ENCODE measurements at regions not wholly inside any gene's neighbourhood (a gene's known extent, or its start where the extent isn't known, plus 50 kb on each side); places are given as distances from the start of the nearest gene placed in this dataset.

DNA sequence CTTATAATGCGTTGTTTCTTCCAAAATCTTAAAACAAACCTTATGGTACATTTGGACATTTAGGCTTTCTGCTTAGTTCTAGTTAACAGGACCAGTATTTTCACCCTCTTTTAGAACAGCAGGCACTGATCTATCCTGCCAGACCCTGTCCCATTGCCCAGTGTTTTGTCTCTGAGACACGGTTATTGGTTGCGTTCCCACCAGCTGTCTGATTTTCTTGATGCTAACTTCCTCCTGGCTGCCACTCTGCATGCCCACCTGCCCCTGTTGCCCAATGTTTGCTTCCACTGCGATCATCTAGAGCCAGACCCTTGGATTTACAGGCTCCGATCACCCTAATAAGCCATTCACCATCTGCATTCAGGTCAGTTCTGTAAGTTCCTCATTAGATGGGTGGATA is 506.0 kb upstream of the CDH6 start:
- ATAC-seq (replicated peaks in 6 of 8) = no peak
- H3K27ac ChIP-seq = no peak overlapping the region
- H3K4me1 ChIP-seq (replicated peaks in 1 of 2) = no peaks in the 10 kb centered on the region
- in situ Hi-C loops (cut with MboI; ENCODE audit: low pct_unique_long_range_greater_than_20kb in 2 of 9, low sequenced_read_pairs in 9 of 9, unreplicated experiment in 9 of 9) = no loop called here
- no peak overlapping the region for H3K4me3 ChIP-seq
- 0 to 100% (median 85%) methylated on average over 1 to 5 of the region's 5 CpGs; no CpG with 5 or more reads in 1 of the 10 experiments for WGBS, 10 experiments

GRCh38 chr5:30686530-30686929 is 507.0 kb upstream of the CDH6 start:
- H3K4me3 ChIP-seq = no peak overlapping the region
- H3K4me1 ChIP-seq (replicated peaks in 1 of 2) = no peaks in the 10 kb centered on the region
- peak in 1 of 8 experiments; percentile 52 for ATAC-seq (replicated peaks in 6 of 8)
- in situ Hi-C loops (cut with MboI; ENCODE audit: low pct_unique_long_range_greater_than_20kb in 2 of 9, low sequenced_read_pairs in 9 of 9, unreplicated experiment in 9 of 9) = no loop called here
- 0 to 86% (median 73%) methylated on average over 1 to 2 of the region's 2 CpGs; no CpG with 5 or more reads in 1 of the 10 experiments for WGBS, 10 experiments
- H3K27ac ChIP-seq = no peak overlapping the region

GRCh38 chr5:30676223-30676840 is 517.2 kb upstream of the CDH6 start:
- ATAC-seq (replicated peaks in 6 of 8) = no peak
- Histone ChIP-seq H3K4me3 (no peak overlapping the region), H3K4me1 (replicated peaks in 1 of 2) (no peaks in the 10 kb centered on the region), H3K27ac (no peak overlapping the region)
- WGBS, 10 experiments = 0 to 73% (median 37%) methylated on average over 1 of the region's 1 CpG; no CpG with 5 or more reads in 2 of the 10 experiments
- in situ Hi-C loops (cut with MboI; ENCODE audit: low pct_unique_long_range_greater_than_20kb in 2 of 9, low sequenced_read_pairs in 9 of 9, unreplicated experiment in 9 of 9) = no loop called here

GRCh38 chr5:30667293-30667692 is 526.2 kb upstream of the CDH6 start:
- peaks cover 8 to 17% of the 10 kb centered on the region in 2 donors for H3K4me1 ChIP-seq (replicated peaks in 1 of 2)
- no peak for ATAC-seq (replicated peaks in 6 of 8)
- WGBS, 10 experiments = 0 to 100% (median 33%) methylated on average over 1 of the region's 1 CpG; no CpG with 5 or more reads in 1 of the 10 experiments
- in situ Hi-C loops (cut with MboI; ENCODE audit: low pct_unique_long_range_greater_than_20kb in 2 of 9, low sequenced_read_pairs in 9 of 9, unreplicated experiment in 9 of 9) = no loop called here
- H3K27ac ChIP-seq = no peak overlapping the region
- no peak overlapping the region for H3K4me3 ChIP-seq

DNA sequence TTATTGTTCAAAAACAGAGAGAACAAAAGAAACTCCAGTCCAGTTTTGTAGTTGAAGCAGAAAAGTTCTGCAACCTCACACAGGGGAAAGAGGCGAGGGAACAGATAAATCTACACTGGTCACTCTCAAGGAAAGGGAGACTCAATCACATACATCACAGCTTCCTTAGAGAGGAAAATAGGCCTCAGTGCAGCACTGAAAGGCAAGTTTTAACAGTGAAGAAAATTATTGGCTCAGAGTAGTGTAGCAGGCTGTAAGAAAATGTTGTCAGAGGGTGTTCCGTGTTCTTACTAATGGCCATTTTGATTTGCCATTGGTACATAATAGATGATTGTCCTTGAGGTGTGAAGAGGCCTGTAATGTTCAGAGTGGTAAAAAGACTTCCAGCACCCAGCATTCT is 530.0 kb upstream of the CDH6 start:
- no peak overlapping the region for H3K4me3 ChIP-seq
- H3K4me1 ChIP-seq (replicated peaks in 1 of 2) = peaks cover 8 to 17% of the 10 kb centered on the region in 2 donors
- in situ Hi-C loops (cut with MboI; ENCODE audit: low pct_unique_long_range_greater_than_20kb in 2 of 9, low sequenced_read_pairs in 9 of 9, unreplicated experiment in 9 of 9) = no loop called here
- 7 to 83% (median 58%) methylated on average over 1 to 2 of the region's 2 CpGs; no CpG with 5 or more reads in 3 of the 10 experiments for WGBS, 10 experiments
- no peak overlapping the region for H3K27ac ChIP-seq
- peak in 5 of 8 experiments; percentile 44 to 78 (median 69) for ATAC-seq (replicated peaks in 6 of 8)

DNA sequence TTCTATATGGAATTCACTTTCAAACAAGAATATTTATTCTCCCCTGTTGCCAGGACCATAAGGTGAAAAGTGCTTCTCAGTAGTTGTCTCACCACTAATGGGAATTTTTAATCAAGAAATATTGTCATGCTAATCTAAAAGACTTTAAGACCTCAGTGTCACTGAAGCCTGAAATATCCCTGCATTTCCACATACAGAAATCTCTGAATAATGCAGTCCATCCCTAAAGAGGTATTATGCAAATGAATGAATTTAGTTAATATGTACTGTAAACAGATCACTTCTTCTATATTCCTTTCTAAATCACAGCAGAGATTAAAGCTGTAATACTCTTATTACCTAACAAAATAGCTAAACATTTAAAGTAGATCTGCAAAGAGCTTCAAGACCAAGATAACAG is 531.1 kb upstream of the CDH6 start:
- H3K27ac ChIP-seq = no peak overlapping the region
- in situ Hi-C loops (cut with MboI; ENCODE audit: low pct_unique_long_range_greater_than_20kb in 2 of 9, low sequenced_read_pairs in 9 of 9, unreplicated experiment in 9 of 9) = no loop called here
- H3K4me3 ChIP-seq = no peak overlapping the region
- ATAC-seq (replicated peaks in 6 of 8) = peak in 2 of 8 experiments; percentile 19 to 93
- H3K4me1 ChIP-seq (replicated peaks in 1 of 2) = peaks cover 8 to 17% of the 10 kb centered on the region in 2 donors

DNA sequence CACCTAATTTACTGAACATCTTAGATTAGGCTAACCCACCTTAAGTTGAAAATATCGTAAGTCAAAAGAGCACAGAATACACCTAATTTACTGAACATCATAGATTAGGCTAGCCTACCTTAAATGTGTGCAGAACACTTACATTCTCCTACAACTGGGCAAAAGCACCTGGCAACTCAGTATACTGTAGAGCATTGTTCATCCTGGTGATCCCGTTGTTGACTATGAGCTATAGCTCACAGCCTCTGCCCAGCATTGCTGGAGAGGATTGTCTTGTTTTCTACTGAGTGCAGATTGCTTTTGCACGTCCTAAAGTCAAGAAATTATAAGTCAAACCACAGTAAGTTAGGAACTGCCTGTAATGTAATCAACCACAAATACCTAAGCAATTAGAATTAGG is 531.8 kb upstream of the CDH6 start:
- WGBS, 10 experiments = 0 to 100% (median 42%) methylated on average over 1 to 3 of the region's 3 CpGs; no CpG with 5 or more reads in 1 of the 10 experiments
- peak in 2 of 8 experiments; percentile 50 to 89 for ATAC-seq (replicated peaks in 6 of 8)
- Histone ChIP-seq H3K27ac (no peak overlapping the region), H3K4me3 (no peak overlapping the region), H3K4me1 (replicated peaks in 1 of 2) (peaks cover 8 to 17% of the 10 kb centered on the region in 2 donors)
- in situ Hi-C loops (cut with MboI; ENCODE audit: low pct_unique_long_range_greater_than_20kb in 2 of 9, low sequenced_read_pairs in 9 of 9, unreplicated experiment in 9 of 9) = no loop called here

GRCh38 chr5:30659417-30659816 is 534.1 kb upstream of the CDH6 start:
- in situ Hi-C loops (cut with MboI; ENCODE audit: low pct_unique_long_range_greater_than_20kb in 2 of 9, low sequenced_read_pairs in 9 of 9, unreplicated experiment in 9 of 9) = no loop called here
- WGBS, 10 experiments = 0 to 100% (median 83%) methylated on average over 1 to 2 of the region's 2 CpGs; no CpG with 5 or more reads in 1 of the 10 experiments
- no peak for ATAC-seq (replicated peaks in 6 of 8)
- H3K27ac ChIP-seq = no peak overlapping the region
- H3K4me3 ChIP-seq = no peak overlapping the region
- H3K4me1 ChIP-seq (replicated peaks in 1 of 2) = peaks cover 8 to 17% of the 10 kb centered on the region in 2 donors

- in situ Hi-C loops (cut with MboI; ENCODE audit: low pct_unique_long_range_greater_than_20kb in 2 of 9, low sequenced_read_pairs in 9 of 9, unreplicated experiment in 9 of 9) = no loop called here
- H3K27ac ChIP-seq = no peak overlapping the region
- no peaks in the 10 kb centered on the region for H3K4me1 ChIP-seq (replicated peaks in 1 of 2)
- H3K4me3 ChIP-seq = no peak overlapping the region
- ATAC-seq (replicated peaks in 6 of 8) = no peak
Measured at GRCh38 chr5:30650311-30650710, 543.2 kb upstream of the CDH6 start.

DNA sequence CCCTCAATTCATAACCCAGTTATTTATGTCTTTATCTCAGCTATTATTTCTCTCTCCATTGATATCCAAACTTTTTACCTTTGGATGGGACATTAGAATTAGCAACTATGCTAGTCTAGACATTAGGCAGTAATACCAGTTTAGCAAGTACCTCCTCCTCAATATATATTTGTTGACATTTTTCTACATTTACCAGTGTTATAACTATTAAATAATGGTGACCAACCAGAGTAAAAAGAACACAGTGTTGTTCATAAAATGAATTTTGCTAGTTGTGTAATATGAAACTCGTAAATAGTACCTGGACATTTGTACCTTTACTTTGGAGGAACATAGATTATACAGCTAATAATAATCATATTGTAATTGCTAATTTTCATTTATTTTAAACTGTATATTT is 554.6 kb upstream of the CDH6 start:
- in situ Hi-C loops (cut with MboI; ENCODE audit: low pct_unique_long_range_greater_than_20kb in 2 of 9, low sequenced_read_pairs in 9 of 9, unreplicated experiment in 9 of 9) = no loop called here

DNA sequence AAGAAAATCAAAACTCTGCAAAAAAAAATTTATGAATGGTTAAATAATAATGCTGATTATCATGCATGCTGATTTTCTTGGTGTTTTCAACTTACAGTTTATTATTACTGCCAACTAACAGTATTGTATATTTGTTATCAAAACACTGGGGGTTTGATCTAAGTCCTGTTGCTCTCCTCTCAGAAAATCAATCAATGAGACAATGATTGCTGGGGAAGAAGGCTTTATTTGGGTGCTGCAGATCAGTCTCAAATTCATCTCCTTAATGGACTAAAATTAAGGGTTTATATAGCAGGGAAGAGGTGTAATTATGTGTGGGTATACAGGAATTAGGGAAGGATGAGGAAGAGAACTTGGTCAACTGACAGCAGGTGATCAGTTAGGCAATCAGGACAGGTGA is 565.5 kb upstream of the CDH6 start:
- ATAC-seq (replicated peaks in 6 of 8) = no peak
- Histone ChIP-seq H3K27ac (no peak overlapping the region), H3K4me3 (no peak overlapping the region), H3K4me1 (replicated peaks in 1 of 2) (no peaks in the 10 kb centered on the region)
- in situ Hi-C loops (cut with MboI; ENCODE audit: low pct_unique_long_range_greater_than_20kb in 2 of 9, low sequenced_read_pairs in 9 of 9, unreplicated experiment in 9 of 9) = no loop called here

More for the DNA sequence above, 554.6 kb upstream of the CDH6 start:
- no peak for ATAC-seq (replicated peaks in 6 of 8)
- H3K4me3 ChIP-seq = no peak overlapping the region
- H3K27ac ChIP-seq = no peak overlapping the region
- WGBS, 10 experiments = 0 to 100% (median 77%) methylated on average over 1 of the region's 1 CpG; no CpG with 5 or more reads in 1 of the 10 experiments
- no peaks in the 10 kb centered on the region for H3K4me1 ChIP-seq (replicated peaks in 1 of 2)

DNA sequence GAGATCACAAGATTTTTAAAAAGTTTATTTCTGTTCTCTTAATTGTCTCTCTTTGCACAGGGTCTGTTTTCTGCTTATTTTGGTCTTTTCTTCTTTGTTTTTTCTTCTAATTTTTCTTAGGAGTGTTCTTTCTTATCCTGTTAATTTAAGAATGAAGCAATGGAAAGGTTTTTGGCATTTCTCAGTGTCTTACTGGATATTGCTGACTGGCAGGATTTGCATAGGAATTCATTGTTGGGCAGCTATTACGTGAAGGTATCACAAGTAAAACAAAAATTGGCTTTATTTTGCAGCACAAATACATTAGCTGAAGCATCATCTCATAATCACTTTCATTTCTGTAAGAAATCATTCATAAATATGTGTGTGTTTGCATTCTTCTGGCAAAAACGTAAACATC is 566.9 kb upstream of the CDH6 start:
- no peak for ATAC-seq (replicated peaks in 6 of 8)
- Histone ChIP-seq H3K27ac (no peak overlapping the region), H3K4me1 (replicated peaks in 1 of 2) (no peaks in the 10 kb centered on the region), H3K4me3 (no peak overlapping the region)
- WGBS, 10 experiments = 0 to 100% (median 82%) methylated on average over 1 to 2 of the region's 2 CpGs
- in situ Hi-C loops (cut with MboI; ENCODE audit: low pct_unique_long_range_greater_than_20kb in 2 of 9, low sequenced_read_pairs in 9 of 9, unreplicated experiment in 9 of 9) = no loop called here

- Histone ChIP-seq H3K27ac (no peak overlapping the region), H3K4me1 (replicated peaks in 1 of 2) (no peaks in the 10 kb centered on the region), H3K4me3 (no peak overlapping the region)
- ATAC-seq (replicated peaks in 6 of 8) = no peak
- in situ Hi-C loops (cut with MboI; ENCODE audit: low pct_unique_long_range_greater_than_20kb in 2 of 9, low sequenced_read_pairs in 9 of 9, unreplicated experiment in 9 of 9) = no loop called here
- 0 to 100% (median 89%) methylated on average over 1 to 2 of the region's 2 CpGs for WGBS, 10 experiments
Measured at GRCh38 chr5:30620481-30621085, 572.9 kb upstream of the CDH6 start.

DNA sequence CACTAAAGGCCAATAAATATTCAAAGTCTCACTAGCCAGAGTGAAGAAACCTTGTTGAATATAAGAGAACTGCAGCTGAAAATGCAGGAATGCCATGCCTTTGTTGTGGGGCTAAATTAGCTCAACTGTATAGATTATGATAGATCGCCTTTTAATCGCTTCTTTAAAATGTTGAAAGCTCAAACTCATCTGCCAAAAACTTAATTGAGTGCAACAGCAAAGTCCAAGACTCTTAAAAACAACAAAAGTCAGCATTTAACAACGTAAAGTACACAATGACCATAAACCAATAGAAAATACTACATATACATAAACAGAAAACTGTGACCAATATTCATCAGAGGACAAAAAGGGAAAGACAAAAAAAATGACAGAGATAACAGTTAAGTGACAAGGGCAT is 585.0 kb upstream of the CDH6 start:
- WGBS, 10 experiments = 2 to 94% (median 29%) methylated on average over 1 to 3 of the region's 3 CpGs
- Histone ChIP-seq H3K27ac (no peak overlapping the region), H3K4me1 (replicated peaks in 1 of 2) (no peaks in the 10 kb centered on the region), H3K4me3 (no peak overlapping the region)
- ATAC-seq (replicated peaks in 6 of 8) = no peak
- in situ Hi-C loops (cut with MboI; ENCODE audit: low pct_unique_long_range_greater_than_20kb in 2 of 9, low sequenced_read_pairs in 9 of 9, unreplicated experiment in 9 of 9) = no loop called here
